ENCODE measurements at regions not wholly inside any gene's neighbourhood (a gene's known extent, or its start where the extent isn't known, plus 50 kb on each side); places are given as distances from the start of the nearest gene placed in this dataset.

DNA sequence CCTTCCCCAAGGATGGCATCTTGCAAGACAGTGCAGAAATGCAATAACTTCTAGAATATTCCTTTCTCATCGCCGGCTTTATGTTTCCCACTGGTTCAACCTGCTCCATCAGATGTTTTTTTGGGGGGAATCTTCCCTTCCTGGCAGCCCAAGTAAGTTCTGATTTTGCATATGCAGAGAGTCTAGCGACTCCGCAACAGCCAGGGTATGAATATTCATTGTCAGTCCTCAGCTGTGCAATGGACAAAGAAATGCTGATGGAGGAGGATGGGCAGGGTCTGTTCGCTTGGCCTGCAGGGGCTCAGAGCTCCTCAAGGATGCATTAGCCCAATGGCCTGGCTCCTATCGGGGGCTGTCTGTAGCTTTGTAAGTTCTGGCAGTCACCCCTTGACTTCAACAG lies 358.8 kb upstream of the CCL2 start:
- DNase-seq (ENCODE audit: extremely low spot score, unreplicated experiment), result no peak
- Mint-ChIP-seq H3K9me3 (ENCODE audit: unreplicated experiment) (peaks cover 6% of the 10 kb centered on the region), H3K4me3 (ENCODE audit: unreplicated experiment) (no peak overlapping the region), H3K36me3 (ENCODE audit: unreplicated experiment) (no peaks in the 10 kb centered on the region), H3K4me1 (ENCODE audit: unreplicated experiment) (no peaks in the 10 kb centered on the region), H3K27me3 (ENCODE audit: unreplicated experiment) (no peaks in the 10 kb centered on the region), H3K27ac (ENCODE audit: unreplicated experiment) (no peak overlapping the region)
- TF ChIP-seq, protein P1, sequence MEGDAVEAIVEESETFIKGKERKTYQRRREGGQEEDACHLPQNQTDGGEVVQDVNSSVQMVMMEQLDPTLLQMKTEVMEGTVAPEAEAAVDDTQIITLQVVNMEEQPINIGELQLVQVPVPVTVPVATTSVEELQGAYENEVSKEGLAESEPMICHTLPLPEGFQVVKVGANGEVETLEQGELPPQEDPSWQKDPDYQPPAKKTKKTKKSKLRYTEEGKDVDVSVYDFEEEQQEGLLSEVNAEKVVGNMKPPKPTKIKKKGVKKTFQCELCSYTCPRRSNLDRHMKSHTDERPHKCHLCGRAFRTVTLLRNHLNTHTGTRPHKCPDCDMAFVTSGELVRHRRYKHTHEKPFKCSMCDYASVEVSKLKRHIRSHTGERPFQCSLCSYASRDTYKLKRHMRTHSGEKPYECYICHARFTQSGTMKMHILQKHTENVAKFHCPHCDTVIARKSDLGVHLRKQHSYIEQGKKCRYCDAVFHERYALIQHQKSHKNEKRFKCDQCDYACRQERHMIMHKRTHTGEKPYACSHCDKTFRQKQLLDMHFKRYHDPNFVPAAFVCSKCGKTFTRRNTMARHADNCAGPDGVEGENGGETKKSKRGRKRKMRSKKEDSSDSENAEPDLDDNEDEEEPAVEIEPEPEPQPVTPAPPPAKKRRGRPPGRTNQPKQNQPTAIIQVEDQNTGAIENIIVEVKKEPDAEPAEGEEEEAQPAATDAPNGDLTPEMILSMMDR (IDR thresholded peaks at IDR 0.05), result no peak

GRCh38 chr17:33901085-33901484 lies 354.0 kb upstream of the CCL2 start:
- no peaks in the 10 kb centered on the region for H3K4me1 Mint-ChIP-seq (ENCODE audit: unreplicated experiment)
- DNase-seq (ENCODE audit: extremely low spot score, unreplicated experiment), result no peak
- TF ChIP-seq, protein P1 (IDR thresholded peaks at IDR 0.05), result no peak
- H3K4me3 Mint-ChIP-seq (ENCODE audit: unreplicated experiment), result no peak overlapping the region
- no peaks in the 10 kb centered on the region for H3K27me3 Mint-ChIP-seq (ENCODE audit: unreplicated experiment)
- peaks cover 14% of the 10 kb centered on the region for H3K9me3 Mint-ChIP-seq (ENCODE audit: unreplicated experiment)
- H3K36me3 Mint-ChIP-seq (ENCODE audit: unreplicated experiment), result no peaks in the 10 kb centered on the region
- no peak overlapping the region for H3K27ac Mint-ChIP-seq (ENCODE audit: unreplicated experiment)

- DNase-seq (ENCODE audit: extremely low spot score, unreplicated experiment), result no peak
- Mint-ChIP-seq H3K27me3 (ENCODE audit: unreplicated experiment) (no peaks in the 10 kb centered on the region), H3K9me3 (ENCODE audit: unreplicated experiment) (peaks cover 18% of the 10 kb centered on the region), H3K36me3 (ENCODE audit: unreplicated experiment) (no peaks in the 10 kb centered on the region), H3K27ac (ENCODE audit: unreplicated experiment) (no peak overlapping the region), H3K4me3 (ENCODE audit: unreplicated experiment) (no peak overlapping the region), H3K4me1 (ENCODE audit: unreplicated experiment) (no peaks in the 10 kb centered on the region)
- TF ChIP-seq, protein P1 (IDR thresholded peaks at IDR 0.05), result no peak
These were observed 352.1 kb upstream of the CCL2 start for GRCh38 chr17:33902901-33903449.

- no peaks in the 10 kb centered on the region for H3K36me3 Mint-ChIP-seq (ENCODE audit: unreplicated experiment)
- DNase-seq (ENCODE audit: extremely low spot score, unreplicated experiment), result no peak
- H3K27me3 Mint-ChIP-seq (ENCODE audit: unreplicated experiment), result no peaks in the 10 kb centered on the region
- H3K27ac Mint-ChIP-seq (ENCODE audit: unreplicated experiment), result no peak overlapping the region
- H3K9me3 Mint-ChIP-seq (ENCODE audit: unreplicated experiment), result peaks cover 29% of the 10 kb centered on the region
- no peaks in the 10 kb centered on the region for H3K4me1 Mint-ChIP-seq (ENCODE audit: unreplicated experiment)
- TF ChIP-seq, protein P1 (IDR thresholded peaks at IDR 0.05), result no peak
- no peak overlapping the region for H3K4me3 Mint-ChIP-seq (ENCODE audit: unreplicated experiment)
These were observed 350.6 kb upstream of the CCL2 start for GRCh38 chr17:33904476-33904875.

- TF ChIP-seq, protein P1 (IDR thresholded peaks at IDR 0.05), result no peak
- Mint-ChIP-seq H3K4me1 (ENCODE audit: unreplicated experiment) (no peaks in the 10 kb centered on the region), H3K9me3 (ENCODE audit: unreplicated experiment) (peaks cover 30% of the 10 kb centered on the region), H3K36me3 (ENCODE audit: unreplicated experiment) (no peaks in the 10 kb centered on the region), H3K4me3 (ENCODE audit: unreplicated experiment) (no peak overlapping the region), H3K27me3 (ENCODE audit: unreplicated experiment) (no peaks in the 10 kb centered on the region), H3K27ac (ENCODE audit: unreplicated experiment) (no peak overlapping the region)
- no peak for DNase-seq (ENCODE audit: extremely low spot score, unreplicated experiment)
These were observed 349.7 kb upstream of the CCL2 start for GRCh38 chr17:33905338-33905800.

Data from osteocyte (in vitro differentiated cells).